Heart left ventricle (tissue), 16 donors: ENCODE measurements at regions not wholly inside any gene's neighbourhood (a gene's known extent, or its start where the extent isn't known, plus 50 kb on each side); places are given as distances from the start of the nearest gene placed in this dataset.
"Not testable (repeated sequence)": the region's sequence is repeated elsewhere in the genome, so short reads cannot be mapped to it uniquely, and the experiment has no call there.

Source experiments
- ATAC-seq, 4 donors: fragments of 200-7000 bp; cut with Tn5 transposase; one replicate each; pipeline ENCODE4 v1.9.1; 2020 to 2022; ENCODE audit warnings: moderate library complexity in 4 of 4, mild to moderate bottlenecking in 3 of 4, moderate number of reproducible peaks in 1 of 4
- DNase-seq, 5 donors: peaks; one replicate each; pipeline ENCODE4 v3.0.0-alpha.2; 2020
- H3K27ac ChIP-seq, 12 donors: fragments of 200-600 bp; sonication (generic) in 4 of 12; one replicate each; pipeline versions ENCODE4 v1.5.0 to v1.8.0; 2016 to 2022; ENCODE audit warnings: mild to moderate bottlenecking in 2 of 12
- H3K27me3 ChIP-seq, 9 donors: fragments of 200-600 bp; sonication (generic) in 2 of 9; one replicate each; pipeline versions ENCODE4 v1.5.1 to v1.8.0; 2016 to 2022; ENCODE audit warnings: mild to moderate bottlenecking in 3 of 9
- H3K36me3 ChIP-seq, 9 donors: fragments of 200-600 bp; sonication (generic) in 2 of 9; one replicate each; pipeline versions ENCODE4 v1.5.0 to v1.8.0; 2018 to 2022; ENCODE audit warnings: mild to moderate bottlenecking in 2 of 9
- H3K4me1 ChIP-seq, 12 donors: fragments of 200-600 bp; sonication (generic) in 4 of 12; one replicate each; pipeline versions ENCODE4 v1.5.0 to v1.8.0; 2016 to 2022; ENCODE audit warnings: mild to moderate bottlenecking in 3 of 12
- H3K4me3 ChIP-seq, 12 donors: fragments of 200-600 bp; sonication (generic) in 4 of 12; one replicate each; pipeline versions ENCODE4 v1.5.0 to v1.8.0; 2017 to 2022; ENCODE audit warnings: mild to moderate bottlenecking in 9 of 12, moderate library complexity in 4 of 12
- H3K9me3 ChIP-seq, 12 donors: fragments of 200-600 bp; sonication (generic) in 4 of 12; one replicate each; pipeline versions ENCODE4 v1.5.0 to v1.8.0; 2016 to 2022; ENCODE audit warnings: mild to moderate bottlenecking in 1 of 12
- WGBS, 4 donors: extraction: QIAGEN DNeasy Blood & Tissue Kit in 2 of 4; methylation state at CpG; one replicate each; pipeline versions ENCODE4 v1.1.5 to v1.1.7; 2013 to 2018; 5-methylcytosine and 5-hydroxymethylcytosine counted together
- intact Hi-C, 10 donors: fragments of 100-400 bp; cut with DNase I; formaldehyde crosslinking; loops; one replicate each; pipeline versions ENCODE4 v1.11.1 to v1.14.2; 2022
- donor health status: ischemic (EF 13 %, LVEDD 7.1; RV severe dilation, severe dysfunction).
- donor health status: healthy with polysubstance abuse.
- donor health status: DM: no; HTN: yes; CAD: no.
- donor health status: DM: no; HTN: no; CAD: no.
- donor health status: ischemic (EF 25% LVEDD 6.9; RV normal size, moderate dysfunction).
- donor health status: ischemic (EF 25% LVEDD 5.7; RV mildly dilated, moderate dysfunction).
- donor health status: healthy.
- donor health status: DM: yes; HTN: yes; CAD: no.
- donor health status: ischemic (EF 35%, LVEDD 5.7; RV mildly dilated, moderate dysfunction).
- donor health status: nonischemic (EF 11% LVEDD 7.7; RV severe dilation, severe dysfunction).
- donor health status: DM: yes; HTN: yes; CAD: no.
- donor health status: PGD.
- donor health status: ischemic (EF 29% LVEDD 5.4; RV normal size, mild dysfunction).
- donor health status: nonischemic (EF 23%, LVEDD 6.1; RV moderate dilation, normal function).

- H3K36me3 ChIP-seq = peaks cover 0 to 28% (median 7%) of the 10 kb centered on the region in 9 donors
- WGBS, 4 donors = 56 to 70% (median 63%) methylated on average over 3 of the region's 3 CpGs
- H3K4me1 ChIP-seq, H3K9me3 ChIP-seq, intact Hi-C loops, H3K27ac ChIP-seq, DNase-seq, H3K27me3 ChIP-seq, H3K4me3 ChIP-seq: not testable (repeated sequence)
- peak; percentile 19 to 71 (median 40) for ATAC-seq
Observed at GRCh38 chr9:41018948-41019347, 109.5 kb downstream of the FOXD4L6 start.

GRCh38 chr9:41016699-41017098 lies 111.8 kb downstream of the FOXD4L6 start:
- H3K27me3 ChIP-seq, H3K4me1 ChIP-seq, H3K27ac ChIP-seq, H3K4me3 ChIP-seq, intact Hi-C loops, DNase-seq, H3K9me3 ChIP-seq: not testable (repeated sequence)
- peaks cover 0 to 49% (median 28%) of the 10 kb centered on the region in 9 donors for H3K36me3 ChIP-seq
- WGBS, 4 donors = 91 to 100% (median 99%) methylated on average over 1 of the region's 2 CpGs
- ATAC-seq = peak in 1 of 4 donors; percentile 25

- Histone ChIP-seq H3K36me3 (peaks cover 0 to 34% (median 16%) of the 10 kb centered on the region in 9 donors), H3K4me1 (peaks cover 0 to 28% (median 2%) of the 10 kb centered on the region in 12 donors)
- H3K9me3 ChIP-seq, H3K27me3 ChIP-seq, ATAC-seq, H3K4me3 ChIP-seq, DNase-seq, H3K27ac ChIP-seq, intact Hi-C loops: not testable (repeated sequence)
- WGBS, 4 donors = 53 to 63% (median 57%) methylated on average over 8 of the region's 8 CpGs
Observed at GRCh38 chr9:40999952-41000700, 128.4 kb downstream of the FOXD4L6 start.

GRCh38 chr9:40995490-40995889 lies 133.0 kb downstream of the FOXD4L6 start:
- H3K4me3 ChIP-seq, H3K27me3 ChIP-seq, H3K9me3 ChIP-seq, intact Hi-C loops, H3K27ac ChIP-seq, DNase-seq, ATAC-seq: not testable (repeated sequence)
- Histone ChIP-seq H3K4me1 (peaks cover 0 to 50% (median 25%) of the 10 kb centered on the region in 12 donors), H3K36me3 (peaks cover 0 to 33% (median 20%) of the 10 kb centered on the region in 9 donors)
- 86 to 89% (median 87%) methylated on average over 4 of the region's 4 CpGs for WGBS, 4 donors

GRCh38 chr9:40993842-40994241 lies 134.6 kb downstream of the FOXD4L6 start:
- H3K4me1 ChIP-seq = peaks cover 0 to 51% (median 25%) of the 10 kb centered on the region in 12 donors
- DNase-seq, ATAC-seq, H3K27me3 ChIP-seq, intact Hi-C loops, H3K27ac ChIP-seq, H3K9me3 ChIP-seq: not testable (repeated sequence)
- H3K36me3 ChIP-seq = peaks cover 0 to 26% (median 19%) of the 10 kb centered on the region in 9 donors
- WGBS, 4 donors = 66 to 70% (median 67%) methylated on average over 2 of the region's 2 CpGs
- peak overlapping the region in 1 of 12 donors; percentile 70 for H3K4me3 ChIP-seq

- Histone ChIP-seq H3K27ac (peak overlapping the region in 2 of 12 donors; percentile 94 to 96), H3K4me1 (peaks cover 0 to 51% (median 25%) of the 10 kb centered on the region in 12 donors), H3K4me3 (peak overlapping the region in 9 of 12 donors; percentile 60 to 97 (median 73)), H3K36me3 (peaks cover 0 to 27% (median 16%) of the 10 kb centered on the region in 9 donors)
- WGBS, 4 donors = 84 to 95% (median 90%) methylated on average over 3 to 4 of the region's 4 CpGs
- H3K9me3 ChIP-seq, DNase-seq, ATAC-seq, H3K27me3 ChIP-seq, intact Hi-C loops: not testable (repeated sequence)
Observed at GRCh38 chr9:40993375-40993774, 135.1 kb downstream of the FOXD4L6 start.

- H3K36me3 ChIP-seq = peaks cover 0 to 23% (median 12%) of the 10 kb centered on the region in 9 donors
Observed at GRCh38 chr9:40992472-40992821, 136.0 kb downstream of the FOXD4L6 start.

More at GRCh38 chr9:40992472-40992821, 136.0 kb downstream of the FOXD4L6 start:
- peak; percentile 70 to 88 (median 77) for DNase-seq
- H3K9me3 ChIP-seq, H3K27me3 ChIP-seq, intact Hi-C loops: not testable (repeated sequence)
- WGBS, 4 donors = 8 to 29% (median 15%) methylated on average over 25 of the region's 25 CpGs
- H3K27ac ChIP-seq = peak overlapping the region; percentile 78 to 98 (median 94)
- H3K4me1 ChIP-seq = peaks cover 0 to 47% (median 25%) of the 10 kb centered on the region in 12 donors
- H3K4me3 ChIP-seq = peak overlapping the region; percentile 48 to 98 (median 76)
- ATAC-seq = peak in 3 of 4 donors; percentile 26 to 68 (median 37)
